ENCODE measurements at regions not wholly inside any gene's neighbourhood (a gene's known extent, or its start where the extent isn't known, plus 50 kb on each side); places are given as distances from the start of the nearest gene placed in this dataset.

- TF ChIP-seq EZH2 (IDR thresholded peaks at IDR 0.05; ENCODE audit: borderline replicate concordance, low read length) (no peak), CTCF (IDR thresholded peaks at IDR 0.05; ENCODE audit: low read length) (no peak)
Measured at GRCh38 chr14:96629082-96629481, 126.9 kb downstream of the PAPOLA start.
